SK-N-SH treated with all-trans-retinoic acid at 6 μM for 48 hours (cell line): ENCODE measurements at regions not wholly inside any gene's neighbourhood (a gene's known extent, or its start where the extent isn't known, plus 50 kb on each side); places are given as distances from the start of the nearest gene placed in this dataset.

Experiments used
- ATAC-seq: fragments of 200-7000 bp; cut with Tn5 transposase; 3 replicates; pipeline ENCODE4 v1.9.1; 2020; ENCODE audit warnings: mild to moderate bottlenecking, moderate library complexity
- ARNTL ChIP-seq: fragments of 450-650 bp; formaldehyde crosslinking; IDR thresholded peaks from 2 replicates; pipeline ENCODE4 v1.5.0; 2020; ENCODE audit warnings: low read depth, mild to moderate bottlenecking, moderate library complexity, borderline replicate concordance
- BACH2 ChIP-seq: fragments of 250-450 bp; sonication (Bioruptor Pico); IDR thresholded peaks from 2 replicates; pipeline ENCODE4 v1.9.0; 2021; ENCODE audit warnings: mild to moderate bottlenecking, borderline replicate concordance
- CREB5 ChIP-seq: fragments of 250-450 bp; sonication (Bioruptor Pico); IDR thresholded peaks from 2 replicates; pipeline ENCODE4 v1.5.1; 2020; ENCODE audit warnings: low read depth, mild to moderate bottlenecking, moderate library complexity
- CSDC2 ChIP-seq: fragments of 250-450 bp; sonication (Bioruptor Pico); IDR thresholded peaks from 2 replicates; pipeline ENCODE4 v1.5.0; 2020; ENCODE audit warnings: mild to moderate bottlenecking, moderate library complexity
- CSRNP3 ChIP-seq: fragments of 250-450 bp; sonication (Bioruptor Pico); IDR thresholded peaks from 2 replicates; pipeline ENCODE4 v1.5.1; 2021; ENCODE audit warnings: mild to moderate bottlenecking, moderate library complexity
- GLIS3 ChIP-seq: fragments of 250-450 bp; sonication (Bioruptor Pico); IDR thresholded peaks from 2 replicates; pipeline ENCODE4 v1.5.0; 2020; ENCODE audit warnings: mild to moderate bottlenecking, moderate library complexity
- ISL1 ChIP-seq: fragments of 250-450 bp; sonication (Bioruptor Pico); IDR thresholded peaks from 2 replicates; pipeline ENCODE4 v2.1.2; 2022; ENCODE audit warnings: mild to moderate bottlenecking, moderate library complexity
- OSR1 ChIP-seq: fragments of 250-450 bp; sonication (Bioruptor Pico); IDR thresholded peaks from 2 replicates; pipeline ENCODE4 v1.8.0; 2022; ENCODE audit warnings: moderate library complexity, mild to moderate bottlenecking, inconsistent platforms
- PATZ1 ChIP-seq: fragments of 250-450 bp; sonication (Bioruptor Pico); IDR thresholded peaks from 2 replicates; pipeline ENCODE4 v1.8.0; 2020; ENCODE audit warnings: mild to moderate bottlenecking, moderate library complexity, borderline replicate concordance
- POU6F1 ChIP-seq: fragments of 250-450 bp; sonication (Bioruptor Pico); IDR thresholded peaks from 2 replicates; pipeline ENCODE4 v1.8.0; 2021; ENCODE audit warnings: low read depth, mild to moderate bottlenecking, moderate library complexity, borderline replicate concordance
- PPARA ChIP-seq: fragments of 250-450 bp; sonication (Bioruptor Pico); IDR thresholded peaks from 2 replicates; pipeline ENCODE4 v1.5.0; 2020; ENCODE audit warnings: mild to moderate bottlenecking, borderline replicate concordance
- RARB ChIP-seq: fragments of 250-450 bp; sonication (Bioruptor Pico); IDR thresholded peaks from 2 replicates; pipeline ENCODE4 v1.8.0; 2021; ENCODE audit warnings: mild to moderate bottlenecking, moderate library complexity
- SNAI2 ChIP-seq: fragments of 250-450 bp; sonication (Bioruptor Pico); IDR thresholded peaks from 2 replicates; pipeline ENCODE4 v1.5.0; 2020; ENCODE audit warnings: mild to moderate bottlenecking, moderate library complexity
- TCF4 ChIP-seq: fragments of 250-450 bp; sonication (Bioruptor Pico); IDR thresholded peaks from 2 replicates; pipeline ENCODE4 v1.8.0; 2021; ENCODE audit warnings: mild to moderate bottlenecking, moderate library complexity, borderline replicate concordance
- TOX ChIP-seq: fragments of 250-450 bp; sonication (Bioruptor Pico); IDR thresholded peaks from 2 replicates; pipeline ENCODE4 v1.8.0; 2021; ENCODE audit warnings: mild to moderate bottlenecking, moderate library complexity, borderline replicate concordance
- TSHZ2 ChIP-seq: fragments of 250-450 bp; sonication (Bioruptor Pico); IDR thresholded peaks from 2 replicates; pipeline ENCODE4 v1.5.0; 2020; ENCODE audit warnings: mild to moderate bottlenecking, moderate library complexity
- ZC3H10 ChIP-seq: fragments of 250-450 bp; sonication (Bioruptor Pico); IDR thresholded peaks from 2 replicates; pipeline ENCODE4 v1.5.1; 2021; ENCODE audit warnings: mild to moderate bottlenecking, moderate library complexity
- ZFP3 ChIP-seq: fragments of 250-450 bp; sonication (Bioruptor Pico); IDR thresholded peaks from 2 replicates; pipeline ENCODE4 v1.5.0; 2020; ENCODE audit warnings: mild to moderate bottlenecking, moderate library complexity
- ZFP30 ChIP-seq: fragments of 450-650 bp; formaldehyde crosslinking; IDR thresholded peaks from 2 replicates; pipeline ENCODE4 v1.5.0; 2022; ENCODE audit warnings: mild to moderate bottlenecking, moderate library complexity
- ZNF565 ChIP-seq: fragments of 450-650 bp; formaldehyde crosslinking; conservative IDR thresholded peaks from 2 replicates; pipeline ENCODE4 v1.5.0; 2020; ENCODE audit warnings: low read depth, mild to moderate bottlenecking, moderate library complexity
- ZNF70 ChIP-seq: fragments of 450-650 bp; formaldehyde crosslinking; IDR thresholded peaks from 2 replicates; pipeline ENCODE4 v1.5.0; 2020; ENCODE audit warnings: mild to moderate bottlenecking, moderate library complexity
- ZNF8 ChIP-seq: fragments of 450-650 bp; formaldehyde crosslinking; IDR thresholded peaks from 2 replicates; pipeline ENCODE4 v1.5.0; 2020; ENCODE audit warnings: mild to moderate bottlenecking, moderate library complexity

- no peak for TF ChIP-seq RARB (CRISPR knock-in tag)
- no peak for ATAC-seq
These were observed 328.7 kb upstream of the ZFP42 start for GRCh38 chr4:187666697-187667494.

GRCh38 chr4:187668526-187669082 lies 327.0 kb upstream of the ZFP42 start:
- no peak for ATAC-seq
- TF ChIP-seq ZC3H10 (CRISPR knock-in tag) (no peak), RARB (CRISPR knock-in tag) (no peak), ZFP30 (CRISPR knock-in tag) (no peak), POU6F1 (CRISPR knock-in tag) (no peak), GLIS3 (no peak), TSHZ2 (no peak), ZNF565 (CRISPR knock-in tag) (no peak), ARNTL (CRISPR knock-in tag) (no peak), TCF4 (no peak), ZNF8 (no peak), CSDC2 (CRISPR knock-in tag) (no peak), TOX (CRISPR knock-in tag) (no peak)

- ATAC-seq = peak; percentile 47
These were observed 324.1 kb upstream of the ZFP42 start for GRCh38 chr4:187671521-187671920.

- ATAC-seq = peak; percentile 70
These were observed 323.6 kb upstream of the ZFP42 start for GRCh38 chr4:187671958-187672357.

GRCh38 chr4:187672526-187672925 lies 323.0 kb upstream of the ZFP42 start:
- peak; percentile 97 for ATAC-seq

GRCh38 chr4:187679450-187679849 lies 316.1 kb upstream of the ZFP42 start:
- TF ChIP-seq CSDC2 (CRISPR knock-in tag) = no peak
- TF ChIP-seq ISL1 = no peak
- no peak for TF ChIP-seq OSR1 (CRISPR knock-in tag)
- no peak for TF ChIP-seq CREB5 (CRISPR knock-in tag)
- TF ChIP-seq SNAI2 (CRISPR knock-in tag) = no peak
- no peak for TF ChIP-seq ZNF70
- TF ChIP-seq ZFP3 (CRISPR knock-in tag) = no peak
- TF ChIP-seq CSRNP3 (CRISPR knock-in tag) = no peak
- no peak for TF ChIP-seq POU6F1 (CRISPR knock-in tag)
- TF ChIP-seq RARB (CRISPR knock-in tag) = no peak
- TF ChIP-seq ZC3H10 (CRISPR knock-in tag) = no peak
- no peak for TF ChIP-seq PATZ1
- TF ChIP-seq PPARA (CRISPR knock-in tag) = no peak
- no peak for TF ChIP-seq TCF4
- TF ChIP-seq BACH2 = no peak
- no peak for TF ChIP-seq GLIS3
- no peak for TF ChIP-seq ZFP30 (CRISPR knock-in tag)
- TF ChIP-seq ZNF565 (CRISPR knock-in tag) = no peak
- ATAC-seq = no peak
